Right cardiac atrium (tissue), 5 donors: ENCODE measurements at regions not wholly inside any gene's neighbourhood (a gene's known extent, or its start where the extent isn't known, plus 50 kb on each side); places are given as distances from the start of the nearest gene placed in this dataset.
"Not testable (repeated sequence)": the region's sequence is repeated elsewhere in the genome, so short reads cannot be mapped to it uniquely, and the experiment has no call there.

Experiments
- ATAC-seq, 2 donors: fragments of 200-7000 bp; cut with Tn5 transposase; one replicate each; pipeline versions ENCODE4 v1.8.0 to v1.9.1; 2020; ENCODE audit warnings: moderate library complexity in 2 of 2, mild to moderate bottlenecking in 1 of 2
- DNase-seq, 3 donors: peaks; one replicate each; pipeline ENCODE4 v3.0.0-alpha.2; 2020
- H3K27ac ChIP-seq: one replicate; pipeline ENCODE4 v1.5.1; 2013; ENCODE audit warnings: mild to moderate bottlenecking, low read length, control low read depth, moderate library complexity
- H3K27me3 ChIP-seq: one replicate; pipeline ENCODE4 v1.6.1; 2013; ENCODE audit not compliant: control insufficient read depth, insufficient read depth
- H3K4me1 ChIP-seq: one replicate; pipeline ENCODE4 v1.6.1; 2013; ENCODE audit warnings: low read length; ENCODE audit not compliant: control insufficient read depth, insufficient read depth
- H3K4me3 ChIP-seq: one replicate; pipeline ENCODE4 v1.5.1; 2013; ENCODE audit warnings: low read length, control low read depth
- H3K9me3 ChIP-seq: one replicate; pipeline ENCODE4 v1.6.1; 2013; ENCODE audit warnings: low read length; ENCODE audit not compliant: control insufficient read depth
- WGBS: extraction: QIAGEN DNeasy Blood & Tissue Kit; methylation state at CpG from one replicate; pipeline ENCODE4 v1.1.7; 2013; 5-methylcytosine and 5-hydroxymethylcytosine counted together
- intact Hi-C, 4 donors: fragments of 100-400 bp; cut with DNase I; formaldehyde crosslinking; loops; one replicate each; pipeline versions ENCODE4 v1.11.0 to v1.14.0; 2022 to 2023
- microRNA-seq, 2 donors: library from miRNA; unstranded; fragments of <30 nt; microRNA quantifications; one replicate each; pipeline ENCODE4 v1.2.0, GENCODE V29; 2020 to 2021
- donor health status: healthy with polysubstance abuse.
- donor health status: DM: no; HTN: yes; CAD: no.
- donor health status: DM: no; HTN: no; CAD: no.
- donor health status: DM: no; HTN: yes; CAD: no; lungs with severe emphysema.
- donor health status: DM: yes; HTN: yes; CAD: no.

DNA sequence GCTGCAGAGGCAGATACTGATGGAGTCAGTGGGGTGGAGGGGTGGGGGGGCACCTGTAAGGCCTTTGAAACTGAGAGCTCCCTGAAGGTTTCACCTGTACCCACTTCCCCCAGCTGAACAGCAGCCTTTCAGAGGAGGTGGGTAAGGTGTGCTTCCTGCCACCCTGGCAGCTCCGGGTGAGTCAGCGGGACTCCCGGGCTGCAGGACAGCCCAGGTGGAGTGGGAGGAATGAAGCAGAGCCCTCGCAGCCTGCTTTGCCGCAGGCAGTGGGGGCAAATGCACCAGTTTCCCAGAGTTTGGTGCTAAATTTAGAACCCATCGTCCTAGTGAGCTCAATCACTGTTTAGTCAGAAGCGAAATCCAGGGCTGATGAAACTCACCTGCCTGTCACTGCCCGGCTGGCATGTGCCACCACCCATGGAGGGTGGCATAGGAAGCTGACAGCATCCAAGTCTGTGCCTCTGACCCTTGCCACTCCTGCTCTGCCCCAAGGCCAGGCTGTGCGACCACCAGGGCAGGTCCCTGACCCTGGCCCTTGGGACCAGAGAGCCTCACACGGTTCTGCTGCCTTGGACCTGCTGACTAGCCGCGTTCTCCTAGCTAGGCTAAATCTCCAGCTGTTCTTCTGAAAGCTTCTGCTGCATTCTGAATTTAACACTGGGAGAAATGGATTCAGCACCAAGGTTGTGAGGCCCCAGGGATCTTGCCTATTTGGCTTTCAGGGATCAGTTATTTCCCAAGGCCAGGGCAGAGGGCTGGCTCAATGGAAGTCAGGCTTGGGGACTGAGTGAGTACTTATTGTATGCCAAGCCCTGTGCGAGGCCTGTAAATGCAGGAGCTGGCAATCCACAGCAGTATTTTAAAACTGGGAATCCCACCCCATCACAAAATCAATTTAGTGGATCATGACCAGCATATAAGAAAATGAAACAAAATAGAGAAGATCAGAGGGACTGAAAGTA lies 67.3 kb upstream of the RASGRF1 start:
- DNase-seq (no peak), ATAC-seq (peak in 1 of 2 donors; percentile 33)
- no peak overlapping the region for H3K4me3 ChIP-seq
- intact Hi-C loops: no loop called here
- no peaks in the 10 kb centered on the region for H3K4me1 ChIP-seq
- WGBS: 81% methylated on average over 13 of the region's 13 CpGs
- H3K27me3 ChIP-seq: no peaks in the 10 kb centered on the region
- H3K27ac ChIP-seq: no peak overlapping the region
- no peaks in the 10 kb centered on the region for H3K9me3 ChIP-seq

DNA sequence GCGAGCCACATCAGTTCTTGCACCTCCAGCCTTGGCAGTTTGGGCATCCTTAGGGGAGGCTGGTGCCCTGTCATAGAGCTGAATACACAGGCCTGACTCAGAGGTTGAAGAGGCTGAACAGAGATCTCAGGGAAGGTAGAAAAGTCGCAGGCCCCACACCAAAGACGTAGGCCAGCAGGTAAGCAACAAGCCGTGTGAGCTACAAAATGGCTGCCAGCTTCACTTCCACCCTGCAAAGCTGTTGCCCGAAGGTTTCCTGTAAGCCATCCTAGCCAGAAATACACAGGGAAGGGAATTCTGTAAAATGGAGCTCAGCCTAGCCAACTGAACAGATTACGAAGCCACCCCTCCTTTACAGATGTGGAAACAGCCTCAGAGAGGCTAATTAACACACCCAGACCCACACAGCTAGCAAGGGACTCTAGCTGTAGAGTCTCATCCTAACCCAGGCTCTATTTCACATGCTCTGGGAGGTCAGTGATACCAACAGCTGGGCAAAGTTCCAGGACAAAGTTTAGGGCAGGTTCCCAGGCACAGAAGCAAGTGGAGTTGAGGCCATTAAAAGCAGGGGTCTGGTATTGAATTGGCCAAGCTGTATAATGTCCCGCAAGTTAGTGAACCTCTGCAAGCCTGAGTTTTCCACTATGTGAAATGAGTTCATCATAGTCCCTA lies 66.3 kb upstream of the RASGRF1 start:
- 79% methylated on average over 7 of the region's 7 CpGs for WGBS
- ATAC-seq (no peak), DNase-seq (no peak)
- Histone ChIP-seq H3K4me3 (no peak overlapping the region), H3K9me3 (no peaks in the 10 kb centered on the region), H3K4me1 (no peaks in the 10 kb centered on the region), H3K27me3 (no peaks in the 10 kb centered on the region), H3K27ac (no peak overlapping the region)
- intact Hi-C loops: no loop called here

DNA sequence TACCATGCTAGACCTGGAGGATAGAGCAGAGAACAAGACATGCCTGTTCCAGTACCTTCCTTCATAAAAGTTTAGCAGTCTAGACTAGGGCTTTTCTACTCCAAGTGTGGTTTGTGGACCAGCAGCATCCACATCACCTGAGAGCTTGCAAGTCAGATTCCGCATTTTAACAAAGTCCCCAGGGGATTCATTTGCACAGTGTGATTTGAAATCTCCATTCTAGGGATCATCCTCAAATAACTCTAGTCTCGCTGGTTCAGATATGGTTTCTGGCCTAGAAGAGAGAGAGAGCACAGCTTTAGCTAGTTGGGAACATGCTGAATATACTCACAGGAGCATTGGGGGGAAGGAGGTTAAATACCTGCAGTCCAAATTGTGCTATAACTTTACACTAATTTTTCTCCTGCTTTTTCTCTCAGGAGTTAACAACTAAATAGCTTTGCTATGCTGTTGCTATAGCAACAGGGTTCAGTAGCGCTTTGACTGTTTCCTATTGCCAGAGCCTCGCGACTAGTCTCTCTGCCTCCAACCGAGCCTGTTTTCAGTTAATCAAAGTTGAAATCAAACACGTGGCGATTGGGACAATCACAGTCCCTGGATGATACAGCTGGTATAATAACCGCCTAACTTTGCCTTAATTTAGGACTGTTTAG lies 64.0 kb upstream of the RASGRF1 start:
- Histone ChIP-seq H3K4me3 (no peak overlapping the region), H3K27ac (no peak overlapping the region), H3K9me3 (no peaks in the 10 kb centered on the region), H3K27me3 (no peaks in the 10 kb centered on the region), H3K4me1 (no peaks in the 10 kb centered on the region)
- intact Hi-C loops: no loop called here
- 29% methylated on average over 9 of the region's 9 CpGs for WGBS
- ATAC-seq (no peak), DNase-seq (no peak)

DNA sequence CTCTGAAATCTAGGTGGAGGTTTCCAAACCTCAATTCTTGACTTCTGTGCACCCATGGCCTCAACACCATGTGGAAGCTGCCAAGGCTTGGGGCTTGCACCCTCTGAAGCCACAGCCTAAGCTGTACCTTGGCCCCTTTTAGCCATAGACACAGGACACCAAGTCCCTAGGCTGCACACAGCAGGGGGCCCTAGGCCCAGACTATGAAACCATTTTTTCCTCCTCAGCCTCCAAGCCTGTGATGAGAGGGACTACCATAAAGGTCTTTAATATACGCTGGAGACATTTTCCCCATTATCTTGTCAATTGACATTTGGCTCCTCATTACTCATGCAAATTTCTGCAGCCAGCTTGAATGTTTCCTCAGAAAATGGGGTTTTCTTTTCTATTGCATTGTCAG lies 53.7 kb upstream of the RASGRF1 start:
- H3K4me1 ChIP-seq, H3K9me3 ChIP-seq, ATAC-seq, intact Hi-C loops, H3K27ac ChIP-seq, H3K4me3 ChIP-seq, DNase-seq, H3K27me3 ChIP-seq: not testable (repeated sequence)
- WGBS: 92% methylated on average over 1 of the region's 1 CpG

DNA sequence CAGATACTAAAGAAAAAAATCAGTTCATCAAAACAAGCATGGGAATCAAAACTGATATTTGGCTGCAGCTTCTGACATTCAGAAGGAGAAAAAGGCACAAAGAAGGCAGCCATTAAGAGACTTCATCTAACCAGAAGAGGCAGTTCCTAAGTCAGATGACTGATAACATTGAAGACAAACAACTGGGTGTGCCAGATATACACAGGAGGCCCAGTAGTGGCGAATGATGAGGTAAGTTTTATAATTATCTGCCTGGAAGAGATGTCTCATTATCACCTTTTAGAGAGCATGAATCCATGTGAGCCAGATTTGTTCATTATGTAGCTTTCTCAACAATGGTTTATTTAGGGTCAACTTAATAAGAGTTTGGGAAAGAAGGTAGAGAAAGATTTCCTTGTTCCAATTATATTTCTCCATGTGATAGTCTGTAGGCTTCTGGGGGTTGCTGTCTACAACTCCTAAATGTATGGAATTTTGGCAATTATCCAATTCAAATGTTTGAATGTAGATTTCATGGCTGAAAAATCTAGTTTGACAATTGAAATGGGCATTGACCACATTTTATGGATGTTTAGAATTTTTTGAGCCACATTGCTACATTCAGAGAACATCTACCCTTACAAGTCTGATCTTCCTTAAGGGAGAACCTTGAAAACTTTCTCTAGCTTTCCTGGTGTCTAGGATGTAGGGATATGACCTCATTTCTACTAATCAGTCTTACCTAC lies 50.4 kb upstream of the RASGRF1 start:
- 16% methylated on average over 1 of the region's 1 CpG for WGBS
- Histone ChIP-seq H3K4me3 (no peak overlapping the region), H3K27ac (no peak overlapping the region), H3K4me1 (no peaks in the 10 kb centered on the region), H3K27me3 (no peaks in the 10 kb centered on the region), H3K9me3 (peaks cover 4% of the 10 kb centered on the region)
- DNase-seq (no peak), ATAC-seq (no peak)
- intact Hi-C loops: no loop called here

Small RNA genes lying in the stretch of these regions (microRNA-seq; reads per million reads assigned to microRNA genes)
- gene MIR184: 1.1 to 2.9 reads per million in 2 donors
